ENCODE measurements at regions not wholly inside any gene's neighbourhood (a gene's known extent, or its start where the extent isn't known, plus 50 kb on each side); places are given as distances from the start of the nearest gene placed in this dataset.

DNA sequence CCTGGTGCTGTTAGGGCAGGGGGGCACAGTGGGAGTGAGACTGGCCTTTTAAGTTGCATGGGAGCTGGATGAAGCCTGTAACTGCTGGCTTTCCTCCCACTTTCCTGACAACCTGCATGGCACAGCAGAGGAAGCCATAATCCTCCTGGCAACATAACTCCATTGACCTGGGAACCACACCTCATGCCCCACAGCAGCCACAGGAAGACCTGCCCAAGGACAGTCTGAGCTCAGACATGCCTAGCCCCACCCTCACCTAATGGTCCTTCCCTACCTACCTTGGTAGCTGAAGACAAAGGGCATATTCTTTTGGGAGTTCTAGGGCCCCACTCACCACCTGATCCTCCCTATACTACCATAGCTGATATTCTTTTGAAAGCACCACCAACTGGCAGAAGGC lies 482.2 kb upstream of the TOM1L1 start (continued):
- TF ChIP-seq, protein P1, sequence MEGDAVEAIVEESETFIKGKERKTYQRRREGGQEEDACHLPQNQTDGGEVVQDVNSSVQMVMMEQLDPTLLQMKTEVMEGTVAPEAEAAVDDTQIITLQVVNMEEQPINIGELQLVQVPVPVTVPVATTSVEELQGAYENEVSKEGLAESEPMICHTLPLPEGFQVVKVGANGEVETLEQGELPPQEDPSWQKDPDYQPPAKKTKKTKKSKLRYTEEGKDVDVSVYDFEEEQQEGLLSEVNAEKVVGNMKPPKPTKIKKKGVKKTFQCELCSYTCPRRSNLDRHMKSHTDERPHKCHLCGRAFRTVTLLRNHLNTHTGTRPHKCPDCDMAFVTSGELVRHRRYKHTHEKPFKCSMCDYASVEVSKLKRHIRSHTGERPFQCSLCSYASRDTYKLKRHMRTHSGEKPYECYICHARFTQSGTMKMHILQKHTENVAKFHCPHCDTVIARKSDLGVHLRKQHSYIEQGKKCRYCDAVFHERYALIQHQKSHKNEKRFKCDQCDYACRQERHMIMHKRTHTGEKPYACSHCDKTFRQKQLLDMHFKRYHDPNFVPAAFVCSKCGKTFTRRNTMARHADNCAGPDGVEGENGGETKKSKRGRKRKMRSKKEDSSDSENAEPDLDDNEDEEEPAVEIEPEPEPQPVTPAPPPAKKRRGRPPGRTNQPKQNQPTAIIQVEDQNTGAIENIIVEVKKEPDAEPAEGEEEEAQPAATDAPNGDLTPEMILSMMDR (IDR thresholded peaks at IDR 0.05 in 2 of 3, conservative IDR thresholded peaks at IDR 0.05 in 1 of 3; ENCODE audit: borderline replicate concordance in 1 of 3, insufficient read depth in 1 of 3, low read depth in 2 of 3, low read length in 2 of 3): no peak
- TF ChIP-seq RAD21 (IDR thresholded peaks at IDR 0.05; ENCODE audit: low read depth) (no peak), FOSL1 (IDR thresholded peaks at IDR 0.05; ENCODE audit: low read depth) (no peak)

DNA sequence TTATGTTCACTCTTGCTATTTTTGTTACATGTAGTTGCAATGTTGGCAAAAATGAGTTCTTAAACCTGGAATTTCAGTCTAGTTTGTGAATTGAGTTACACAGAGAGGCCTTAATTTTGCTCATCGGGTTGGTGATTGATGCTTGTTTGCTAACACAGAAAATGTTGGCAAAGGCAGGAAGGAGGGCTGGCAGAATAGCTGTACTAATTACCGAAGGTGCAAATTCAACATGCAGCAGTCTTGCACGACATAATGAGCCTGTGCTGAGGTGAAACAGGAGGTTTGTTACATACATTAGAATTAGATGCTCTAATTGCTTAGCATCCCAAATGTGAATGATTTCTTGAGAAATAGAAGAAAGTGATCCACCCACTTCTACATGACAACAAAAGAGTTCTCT lies 475.0 kb upstream of the TOM1L1 start:
- intact Hi-C loops (cut with micrococcal nuclease): no loop called here
- peaks cover 18 to 27% of the 10 kb centered on the region in 2 experiments; a peak in 3 of 4 replicates for H3K9me3 ChIP-seq (ENCODE audit: control insufficient read depth in 1 of 2, insufficient read depth in 1 of 2, low read depth in 1 of 2, low read length in 2 of 2)
- BruUV-seq (replicated peaks): no TSS peak
- TF ChIP-seq POLR2A (IDR thresholded peaks at IDR 0.05; ENCODE audit: borderline replicate concordance, extremely low read depth, insufficient read depth, insufficient read length): no peak
- no peak for TF ChIP-seq SP1 (IDR thresholded peaks at IDR 0.05; ENCODE audit: low read depth)
- no peak for TF ChIP-seq SRF (IDR thresholded peaks at IDR 0.05; ENCODE audit: low read depth)
- no peak for TF ChIP-seq ZFX (IDR thresholded peaks at IDR 0.05)
- TF ChIP-seq, protein P2, sequence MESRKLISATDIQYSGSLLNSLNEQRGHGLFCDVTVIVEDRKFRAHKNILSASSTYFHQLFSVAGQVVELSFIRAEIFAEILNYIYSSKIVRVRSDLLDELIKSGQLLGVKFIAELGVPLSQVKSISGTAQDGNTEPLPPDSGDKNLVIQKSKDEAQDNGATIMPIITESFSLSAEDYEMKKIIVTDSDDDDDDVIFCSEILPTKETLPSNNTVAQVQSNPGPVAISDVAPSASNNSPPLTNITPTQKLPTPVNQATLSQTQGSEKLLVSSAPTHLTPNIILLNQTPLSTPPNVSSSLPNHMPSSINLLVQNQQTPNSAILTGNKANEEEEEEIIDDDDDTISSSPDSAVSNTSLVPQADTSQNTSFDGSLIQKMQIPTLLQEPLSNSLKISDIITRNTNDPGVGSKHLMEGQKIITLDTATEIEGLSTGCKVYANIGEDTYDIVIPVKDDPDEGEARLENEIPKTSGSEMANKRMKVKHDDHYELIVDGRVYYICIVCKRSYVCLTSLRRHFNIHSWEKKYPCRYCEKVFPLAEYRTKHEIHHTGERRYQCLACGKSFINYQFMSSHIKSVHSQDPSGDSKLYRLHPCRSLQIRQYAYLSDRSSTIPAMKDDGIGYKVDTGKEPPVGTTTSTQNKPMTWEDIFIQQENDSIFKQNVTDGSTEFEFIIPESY (IDR thresholded peaks at IDR 0.05; ENCODE audit: extremely low read depth, insufficient replicate concordance, low read length): no peak
- no peak for TF ChIP-seq CEBPB (IDR thresholded peaks at IDR 0.05; ENCODE audit: low read depth)
- TF ChIP-seq SIN3A (IDR thresholded peaks at IDR 0.05; ENCODE audit: low read depth): no peak
- TF ChIP-seq EZH2 (IDR thresholded peaks at IDR 0.05): no peak
- TF ChIP-seq EZH2phosphoT487 (IDR thresholded peaks at IDR 0.05; ENCODE audit: borderline replicate concordance): no peak
- TF ChIP-seq POLR2AphosphoS5 (IDR thresholded peaks at IDR 0.05; ENCODE audit: low read depth, low read length): no peak
- TF ChIP-seq TCF7L2 (IDR thresholded peaks at IDR 0.05; ENCODE audit: borderline replicate concordance, extremely low read depth, insufficient read depth, insufficient read length): no peak
- TF ChIP-seq YY1 (IDR thresholded peaks at IDR 0.05; ENCODE audit: extremely low read depth, insufficient replicate concordance, low read depth, low read length): no peak
- TF ChIP-seq RAD21 (IDR thresholded peaks at IDR 0.05; ENCODE audit: low read depth): no peak
- TF ChIP-seq, protein P3, sequence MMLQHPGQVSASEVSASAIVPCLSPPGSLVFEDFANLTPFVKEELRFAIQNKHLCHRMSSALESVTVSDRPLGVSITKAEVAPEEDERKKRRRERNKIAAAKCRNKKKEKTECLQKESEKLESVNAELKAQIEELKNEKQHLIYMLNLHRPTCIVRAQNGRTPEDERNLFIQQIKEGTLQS (IDR thresholded peaks at IDR 0.05): no peak
- TF ChIP-seq, protein P1 (IDR thresholded peaks at IDR 0.05 in 2 of 3, conservative IDR thresholded peaks at IDR 0.05 in 1 of 3; ENCODE audit: borderline replicate concordance in 1 of 3, insufficient read depth in 1 of 3, low read depth in 2 of 3, low read length in 2 of 3): no peak

More for the DNA sequence above, 475.0 kb upstream of the TOM1L1 start:
- Histone ChIP-seq H3K36me3 (ENCODE audit: control insufficient read depth in 1 of 2, insufficient read depth in 2 of 2, low read length in 2 of 2) (no peaks in the 10 kb centered on the region), H3K9me2 (ENCODE audit: insufficient read depth) (no peaks in the 10 kb centered on the region), H3K9ac (ENCODE audit: low read length) (no peak overlapping the region), H3K27ac (ENCODE audit: low read depth, low read length) (no peak overlapping the region), H4K20me1 (ENCODE audit: insufficient read depth) (no peaks in the 10 kb centered on the region), H3K4me3 (replicated peaks in 1 of 2; ENCODE audit: low read depth in 1 of 2, low read length in 2 of 2) (no peak overlapping the region), H3K4me1 (ENCODE audit: control insufficient read depth in 1 of 2, insufficient read depth in 2 of 2, low read length in 2 of 2) (no peaks in the 10 kb centered on the region), H2AFZ (ENCODE audit: low read depth, low read length, poor library complexity, severe bottlenecking) (no peak overlapping the region), H3K79me2 (ENCODE audit: insufficient read depth, low read length) (no peaks in the 10 kb centered on the region), H3K4me2 (ENCODE audit: low read length) (no peak overlapping the region), H3K27me3 (ENCODE audit: insufficient read depth, low read length) (no peaks in the 10 kb centered on the region)
- CTCF ChIA-PET: no interaction called here
- POLR2A ChIA-PET: no interaction called here
- RAD21 ChIA-PET (ENCODE audit: low non-redundant PET in 1 of 2, low total read pairs in 2 of 2, uncharacterized antibody in 2 of 2, unreplicated experiment in 2 of 2): no interaction called here
- no peak for DNase-seq (ENCODE audit: low read depth, low spot score)
- ATAC-seq: no peak
